GM23338 (cell line): ENCODE measurements at regions not wholly inside any gene's neighbourhood (a gene's known extent, or its start where the extent isn't known, plus 50 kb on each side); places are given as distances from the start of the nearest gene placed in this dataset.

Experiments used
- ATAC-seq: fragments of 200-7000 bp; cut with Tn5 transposase; 3 replicates; pipeline ENCODE4 v1.9.1; 2020
- DNase-seq: peaks from one replicate; pipeline ENCODE4 v3.0.0-alpha.2; 2015; ENCODE audit warnings: low spot score
- H2AFZ ChIP-seq: fragments of 200-600 bp; sonication (generic); 2 replicates; pipeline ENCODE4 v1.8.0; 2016; ENCODE audit warnings: antibody characterized with exemption, mild to moderate bottlenecking, moderate library complexity
- H3F3A ChIP-seq: fragments of 200-600 bp; sonication (generic); replicated peaks from 2 replicates; pipeline ENCODE4 v1.8.0; 2017; ENCODE audit warnings: antibody characterized with exemption, mixed run types, low read depth
- H3K27ac ChIP-seq: fragments of 200-600 bp; sonication (generic); 2 replicates; pipeline ENCODE4 v1.6.1; 2016; ENCODE audit warnings: low read depth
- H3K27me3 ChIP-seq: fragments of 200-600 bp; sonication (generic); 2 replicates; pipeline ENCODE4 v1.8.0; 2016; ENCODE audit warnings: mild to moderate bottlenecking, mixed run types, moderate library complexity; ENCODE audit not compliant: insufficient read depth
- H3K36me3 ChIP-seq: fragments of 200-600 bp; sonication (generic); 2 replicates; pipeline ENCODE4 v1.8.0; 2016; ENCODE audit warnings: mild to moderate bottlenecking; ENCODE audit not compliant: insufficient read depth
- H3K4me1 ChIP-seq: fragments of 200-600 bp; sonication (generic); 2 replicates; pipeline ENCODE4 v1.8.0; 2016; ENCODE audit warnings: mild to moderate bottlenecking, moderate library complexity; ENCODE audit not compliant: insufficient read depth
- H3K4me2 ChIP-seq: fragments of 200-600 bp; sonication (generic); 2 replicates; pipeline ENCODE4 v1.7.1; 2017; ENCODE audit warnings: mixed run types
- H3K4me3 ChIP-seq: fragments of 200-600 bp; sonication (generic); 2 replicates; pipeline ENCODE4 v1.6.1; 2016; ENCODE audit warnings: mixed run types
- H3K79me2 ChIP-seq: fragments of 200-600 bp; sonication (generic); replicated peaks from 2 replicates; pipeline ENCODE4 v1.8.0; 2017; ENCODE audit warnings: mild to moderate bottlenecking; ENCODE audit not compliant: insufficient read depth
- H3K9me2 ChIP-seq: fragments of 200-600 bp; sonication (generic); 2 replicates; pipeline ENCODE4 v1.8.0; 2017; ENCODE audit not compliant: insufficient read depth
- H4K20me1 ChIP-seq: fragments of 200-600 bp; sonication (generic); replicated peaks from 2 replicates; pipeline ENCODE4 v1.8.0; 2017; ENCODE audit warnings: mild to moderate bottlenecking; ENCODE audit not compliant: insufficient read depth
- H3K27ac Mint-ChIP-seq: 2 replicates; pipeline ENCODE4 v1.8.0; 2020; ENCODE audit warnings: inconsistent platforms, mild to moderate bottlenecking, moderate library complexity, mixed read lengths
- H3K27me3 Mint-ChIP-seq: 3 replicates; pipeline ENCODE4 v1.8.0; 2022; ENCODE audit warnings: low read depth, mild to moderate bottlenecking, moderate library complexity, mixed read lengths, inconsistent platforms; ENCODE audit not compliant: insufficient read depth, poor library complexity
- H3K36me3 Mint-ChIP-seq: 3 replicates; pipeline ENCODE4 v1.8.0; 2021; ENCODE audit warnings: low read depth, mild to moderate bottlenecking, inconsistent platforms, moderate library complexity, mixed read lengths
- H3K4me1 Mint-ChIP-seq: 3 replicates; pipeline ENCODE4 v1.8.0; 2020; ENCODE audit warnings: mild to moderate bottlenecking, inconsistent platforms, mixed read lengths
- H3K4me3 Mint-ChIP-seq: 3 replicates; pipeline ENCODE4 v1.8.0; 2021; ENCODE audit warnings: moderate library complexity, mild to moderate bottlenecking, inconsistent platforms, mixed read lengths
- H3K9me3 Mint-ChIP-seq: 3 replicates; pipeline ENCODE4 v1.8.0; 2020; ENCODE audit warnings: moderate library complexity, mild to moderate bottlenecking, inconsistent platforms, mixed read lengths
- CREB1 ChIP-seq: fragments of 250-450 bp; sonication (Bioruptor Pico); IDR thresholded peaks from 2 replicates; pipeline ENCODE4 v1.5.0; 2020; ENCODE audit warnings: low read depth, mild to moderate bottlenecking, moderate library complexity
- CTCF ChIP-seq, 2 experiments: fragments of 200-600 bp in 1 of 2; sonication (generic) in 1 of 2; conservative IDR thresholded peaks; 2 replicates each; pipeline versions ENCODE4 v1.5.1 to v1.6.1; 2016 to 2017; ENCODE audit warnings: antibody characterized with exemption in 2 of 2, low read depth in 2 of 2, mild to moderate bottlenecking in 2 of 2, moderate library complexity in 1 of 2
- ETS1 ChIP-seq: IDR thresholded peaks from 2 replicates; pipeline ENCODE4 v1.6.1; 2016; ENCODE audit warnings: antibody characterized with exemption
- EZH2phosphoT487 ChIP-seq: fragments of 200-600 bp; sonication (generic); IDR thresholded peaks from one replicate; pipeline ENCODE4 v1.8.1; 2018; ENCODE audit warnings: antibody characterized with exemption; ENCODE audit not compliant: unreplicated experiment
- NANOG ChIP-seq: IDR thresholded peaks from 2 replicates; pipeline ENCODE4 v1.6.1; 2016; ENCODE audit warnings: antibody characterized with exemption, borderline replicate concordance
- POLR2AphosphoS5 ChIP-seq: IDR thresholded peaks from 2 replicates; pipeline ENCODE4 v1.6.1; 2016; ENCODE audit warnings: antibody characterized with exemption, low read depth
- STAT1 ChIP-seq: IDR thresholded peaks from one replicate; pipeline ENCODE4 v1.6.1; 2016; ENCODE audit warnings: antibody characterized with exemption; ENCODE audit not compliant: unreplicated experiment
- ZNF462 ChIP-seq: fragments of 250-450 bp; sonication (Bioruptor Pico); IDR thresholded peaks from 2 replicates; pipeline ENCODE4 v1.5.0; 2020; ENCODE audit warnings: mild to moderate bottlenecking, moderate library complexity

- Mint-ChIP-seq H3K4me3 (no peak overlapping the region), H3K27me3 (no peaks in the 10 kb centered on the region), H3K9me3 (peaks cover 11% of the 10 kb centered on the region; the same call in 2 of the 3 replicates), H3K27ac (peak overlapping the region; percentile 11; the same call in 1 of the 2 replicates), H3K36me3 (peaks cover 13% of the 10 kb centered on the region), H3K4me1 (peaks cover 22% of the 10 kb centered on the region)
- no peaks in the 10 kb centered on the region for H3K9me2 ChIP-seq
- DNase-seq (peak; percentile 45), ATAC-seq (peak; percentile 75)
- H3K79me2 ChIP-seq = no peaks in the 10 kb centered on the region
- no peaks in the 10 kb centered on the region for H3K27me3 ChIP-seq
- no peaks in the 10 kb centered on the region for H3F3A ChIP-seq
- H2AFZ ChIP-seq = no peak overlapping the region
- no peak overlapping the region for H3K4me3 ChIP-seq
- no peak overlapping the region for H3K4me2 ChIP-seq
- H3K36me3 ChIP-seq = no peaks in the 10 kb centered on the region
- no peaks in the 10 kb centered on the region for H4K20me1 ChIP-seq
- TF ChIP-seq NANOG = peak; percentile 47; the same call in 1 of the 2 replicates
- TF ChIP-seq CREB1 (CRISPR knock-in tag) = no peak
- TF ChIP-seq ZNF462 = peak; percentile 55
- peak overlapping the region; percentile 47 for H3K27ac ChIP-seq
- peaks cover 33% of the 10 kb centered on the region for H3K4me1 ChIP-seq
Measured at GRCh38 chr9:115170358-115171073, 52.6 kb upstream of the TNC start.

- peaks cover 22% of the 10 kb centered on the region for H3K4me1 Mint-ChIP-seq
- Histone ChIP-seq H3K4me2 (no peak overlapping the region), H3K79me2 (no peaks in the 10 kb centered on the region), H3K36me3 (no peaks in the 10 kb centered on the region), H3K4me3 (no peak overlapping the region), H2AFZ (no peak overlapping the region), H3K4me1 (peaks cover 34% of the 10 kb centered on the region), H3K27me3 (no peaks in the 10 kb centered on the region), H3K27ac (no peak overlapping the region), H3K9me2 (no peaks in the 10 kb centered on the region), H3F3A (no peaks in the 10 kb centered on the region), H4K20me1 (no peaks in the 10 kb centered on the region)
- no peak overlapping the region for H3K27ac Mint-ChIP-seq
- H3K36me3 Mint-ChIP-seq = peaks cover 8% of the 10 kb centered on the region; the same call in 1 of the 3 replicates
- H3K4me3 Mint-ChIP-seq = no peak overlapping the region
- ATAC-seq (no peak), DNase-seq (no peak)
- H3K9me3 Mint-ChIP-seq = peaks cover 11% of the 10 kb centered on the region; the same call in 2 of the 3 replicates
- H3K27me3 Mint-ChIP-seq = no peaks in the 10 kb centered on the region
- TF ChIP-seq STAT1 (no peak), CREB1 (CRISPR knock-in tag) (no peak), CTCF (conservative IDR thresholded peaks at IDR 0.05; ENCODE audit: low read depth in 2 of 2) (no peak), POLR2AphosphoS5 (no peak), NANOG (no peak), ETS1 (no peak), EZH2phosphoT487 (no peak)
Measured at GRCh38 chr9:115171921-115172388, 54.0 kb upstream of the TNC start.
